ENCODE measurements at regions not wholly inside any gene's neighbourhood (a gene's known extent, or its start where the extent isn't known, plus 50 kb on each side); places are given as distances from the start of the nearest gene placed in this dataset.
A peak's percentile ranks its signal among the peaks of the same experiment; 100 is the strongest.

GRCh38 chr17:79435296-79435695, 175.6 kb downstream of the RBFOX3 start:
- DNase-seq (ENCODE audit: low read depth in 1 of 2, low spot score in 1 of 2): no peak
- TF ChIP-seq JUND (IDR thresholded peaks at IDR 0.05; ENCODE audit: low read depth): no peak
- in situ Hi-C loops (cut with HindIII; ENCODE audit: low pct_unique_long_range_greater_than_20kb, low sequenced_read_pairs): no loop called here

GRCh38 chr17:79434215-79434614, 176.6 kb downstream of the RBFOX3 start:
- TF ChIP-seq JUND (IDR thresholded peaks at IDR 0.05; ENCODE audit: low read depth): no peak
- in situ Hi-C loops (cut with HindIII; ENCODE audit: low pct_unique_long_range_greater_than_20kb, low sequenced_read_pairs): no loop called here
- DNase-seq (ENCODE audit: low read depth in 1 of 2, low spot score in 1 of 2): no peak

GRCh38 chr17:79433379-79433778, 177.5 kb downstream of the RBFOX3 start:
- in situ Hi-C loops (cut with HindIII; ENCODE audit: low pct_unique_long_range_greater_than_20kb, low sequenced_read_pairs): no loop called here
- no peak for TF ChIP-seq JUND (IDR thresholded peaks at IDR 0.05; ENCODE audit: low read depth)

GRCh38 chr17:79431175-79431574, 179.7 kb downstream of the RBFOX3 start:
- no peak for DNase-seq (ENCODE audit: low read depth in 1 of 2, low spot score in 1 of 2)
- TF ChIP-seq JUND (IDR thresholded peaks at IDR 0.05; ENCODE audit: low read depth): no peak
- in situ Hi-C loops (cut with HindIII; ENCODE audit: low pct_unique_long_range_greater_than_20kb, low sequenced_read_pairs): no loop called here

More at GRCh38 chr17:79433379-79433778, 177.5 kb downstream of the RBFOX3 start:
- DNase-seq (ENCODE audit: low read depth in 1 of 2, low spot score in 1 of 2): no peak

- no peak for TF ChIP-seq JUND (IDR thresholded peaks at IDR 0.05; ENCODE audit: low read depth)
- in situ Hi-C loops (cut with HindIII; ENCODE audit: low pct_unique_long_range_greater_than_20kb, low sequenced_read_pairs): no loop called here
- no peak for DNase-seq (ENCODE audit: low read depth in 1 of 2, low spot score in 1 of 2)
These were observed 180.9 kb downstream of the RBFOX3 start for GRCh38 chr17:79429864-79430494.

- in situ Hi-C loops (cut with HindIII; ENCODE audit: low pct_unique_long_range_greater_than_20kb, low sequenced_read_pairs): no loop called here
- no peak for TF ChIP-seq JUND (IDR thresholded peaks at IDR 0.05; ENCODE audit: low read depth)
- no peak for DNase-seq (ENCODE audit: low read depth in 1 of 2, low spot score in 1 of 2)
These were observed 181.9 kb downstream of the RBFOX3 start for GRCh38 chr17:79428988-79429387.

GRCh38 chr17:79427621-79428539, 183.0 kb downstream of the RBFOX3 start:
- in situ Hi-C loops (cut with HindIII; ENCODE audit: low pct_unique_long_range_greater_than_20kb, low sequenced_read_pairs): no loop called here
- no peak for TF ChIP-seq JUND (IDR thresholded peaks at IDR 0.05; ENCODE audit: low read depth)
- peak; percentile 36 to 50 for DNase-seq (ENCODE audit: low read depth in 1 of 2, low spot score in 1 of 2)

GRCh38 chr17:79425686-79426085, 185.2 kb downstream of the RBFOX3 start:
- DNase-seq (ENCODE audit: low read depth in 1 of 2, low spot score in 1 of 2): no peak
- in situ Hi-C loops (cut with HindIII; ENCODE audit: low pct_unique_long_range_greater_than_20kb, low sequenced_read_pairs): no loop called here
- no peak for TF ChIP-seq JUND (IDR thresholded peaks at IDR 0.05; ENCODE audit: low read depth)

- in situ Hi-C loops (cut with HindIII; ENCODE audit: low pct_unique_long_range_greater_than_20kb, low sequenced_read_pairs): no loop called here
- DNase-seq (ENCODE audit: low read depth in 1 of 2, low spot score in 1 of 2): no peak
These were observed 186.2 kb downstream of the RBFOX3 start for GRCh38 chr17:79424471-79425185.

GRCh38 chr17:79423811-79424465, 186.9 kb downstream of the RBFOX3 start:
- DNase-seq (ENCODE audit: low read depth in 1 of 2, low spot score in 1 of 2): no peak
- TF ChIP-seq JUND (IDR thresholded peaks at IDR 0.05; ENCODE audit: low read depth): no peak
- in situ Hi-C loops (cut with HindIII; ENCODE audit: low pct_unique_long_range_greater_than_20kb, low sequenced_read_pairs): no loop called here

More at GRCh38 chr17:79424471-79425185, 186.2 kb downstream of the RBFOX3 start:
- no peak for TF ChIP-seq JUND (IDR thresholded peaks at IDR 0.05; ENCODE audit: low read depth)

GRCh38 chr17:79422236-79422635, 188.6 kb downstream of the RBFOX3 start:
- DNase-seq (ENCODE audit: low read depth in 1 of 2, low spot score in 1 of 2): no peak
- no peak for TF ChIP-seq JUND (IDR thresholded peaks at IDR 0.05; ENCODE audit: low read depth)
- in situ Hi-C loops (cut with HindIII; ENCODE audit: low pct_unique_long_range_greater_than_20kb, low sequenced_read_pairs): no loop called here
